B cell (primary cell): ENCODE measurements at regions not wholly inside any gene's neighbourhood (a gene's known extent, or its start where the extent isn't known, plus 50 kb on each side); places are given as distances from the start of the nearest gene placed in this dataset.

ENCODE experiments used
- EZH2 ChIP-seq: IDR thresholded peaks from 2 replicates; pipeline ENCODE4 v1.6.1; 2012; ENCODE audit warnings: borderline replicate concordance, low read depth, mild to moderate bottlenecking, moderate library complexity, low read length; ENCODE audit not compliant: insufficient read depth, poor library complexity, severe bottlenecking
- TF ChIP-seq, protein P1 (sequence below): fragments of 200-600 bp; IDR thresholded peaks from one replicate; pipeline ENCODE4 v1.8.0; 2022; ENCODE audit warnings: antibody characterized with exemption, mild to moderate bottlenecking

- TF ChIP-seq, protein P1, sequence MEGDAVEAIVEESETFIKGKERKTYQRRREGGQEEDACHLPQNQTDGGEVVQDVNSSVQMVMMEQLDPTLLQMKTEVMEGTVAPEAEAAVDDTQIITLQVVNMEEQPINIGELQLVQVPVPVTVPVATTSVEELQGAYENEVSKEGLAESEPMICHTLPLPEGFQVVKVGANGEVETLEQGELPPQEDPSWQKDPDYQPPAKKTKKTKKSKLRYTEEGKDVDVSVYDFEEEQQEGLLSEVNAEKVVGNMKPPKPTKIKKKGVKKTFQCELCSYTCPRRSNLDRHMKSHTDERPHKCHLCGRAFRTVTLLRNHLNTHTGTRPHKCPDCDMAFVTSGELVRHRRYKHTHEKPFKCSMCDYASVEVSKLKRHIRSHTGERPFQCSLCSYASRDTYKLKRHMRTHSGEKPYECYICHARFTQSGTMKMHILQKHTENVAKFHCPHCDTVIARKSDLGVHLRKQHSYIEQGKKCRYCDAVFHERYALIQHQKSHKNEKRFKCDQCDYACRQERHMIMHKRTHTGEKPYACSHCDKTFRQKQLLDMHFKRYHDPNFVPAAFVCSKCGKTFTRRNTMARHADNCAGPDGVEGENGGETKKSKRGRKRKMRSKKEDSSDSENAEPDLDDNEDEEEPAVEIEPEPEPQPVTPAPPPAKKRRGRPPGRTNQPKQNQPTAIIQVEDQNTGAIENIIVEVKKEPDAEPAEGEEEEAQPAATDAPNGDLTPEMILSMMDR, result no peak
- no peak for TF ChIP-seq EZH2
Observed at GRCh38 chr6:154611847-154612246, 101.4 kb upstream of the CNKSR3 start.
